ENCODE measurements at regions not wholly inside any gene's neighbourhood (a gene's known extent, or its start where the extent isn't known, plus 50 kb on each side); places are given as distances from the start of the nearest gene placed in this dataset.

DNA sequence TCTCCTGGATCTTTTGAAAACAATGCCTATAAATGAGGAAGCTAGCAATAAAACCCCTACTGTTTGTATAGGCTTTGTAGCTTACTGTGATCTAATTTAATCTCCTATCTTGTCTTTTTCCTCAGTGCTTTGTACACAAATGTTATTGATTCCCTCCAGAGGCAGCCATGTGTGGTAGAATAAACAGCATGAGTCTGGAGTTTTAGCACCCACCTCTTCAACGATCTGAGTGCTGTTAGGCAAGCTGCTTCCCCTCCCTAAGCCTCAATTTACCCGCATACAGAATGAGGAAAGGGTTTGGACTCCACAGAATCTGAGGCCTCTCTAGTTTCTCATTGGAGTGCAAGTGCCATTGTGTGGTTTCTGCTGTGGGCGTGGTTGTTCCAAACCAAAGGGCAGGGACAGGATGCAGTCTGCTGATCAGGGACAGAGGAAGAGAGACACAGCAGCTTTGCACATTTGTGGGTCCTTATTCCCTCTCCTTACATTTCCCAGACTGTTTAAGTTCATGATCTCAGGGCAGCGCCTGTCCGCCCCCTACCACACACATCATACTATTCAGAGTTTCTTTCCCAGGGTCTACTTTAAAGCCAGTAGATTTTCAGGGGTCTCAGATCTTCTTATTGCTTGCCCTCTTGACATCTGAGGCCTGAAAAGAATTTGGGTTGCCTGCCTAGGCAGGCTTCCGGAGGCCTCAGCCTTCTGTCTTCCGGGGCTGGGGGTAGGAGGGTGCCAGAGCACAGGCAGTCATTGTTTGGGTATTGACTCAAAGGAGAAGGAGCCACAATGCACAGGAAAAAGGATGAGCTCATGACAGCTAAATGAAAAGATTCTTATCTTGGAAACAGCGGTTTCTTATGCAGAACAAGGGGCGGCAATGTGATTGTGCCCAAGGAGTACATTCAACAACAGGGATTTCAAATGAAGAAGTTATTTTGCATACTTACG lies 114.9 kb upstream of the TEX13D start:
- peak overlapping the region; percentile 28 for H3K4me3 ChIP-seq (ENCODE audit: low read depth, low read length)
- peak; percentile 89 for DNase-seq (ENCODE audit: low read depth)
- TF ChIP-seq POLR2A (IDR thresholded peaks at IDR 0.05; ENCODE audit: extremely low read depth, insufficient read length): peak; percentile 52
- TF ChIP-seq, protein P1, sequence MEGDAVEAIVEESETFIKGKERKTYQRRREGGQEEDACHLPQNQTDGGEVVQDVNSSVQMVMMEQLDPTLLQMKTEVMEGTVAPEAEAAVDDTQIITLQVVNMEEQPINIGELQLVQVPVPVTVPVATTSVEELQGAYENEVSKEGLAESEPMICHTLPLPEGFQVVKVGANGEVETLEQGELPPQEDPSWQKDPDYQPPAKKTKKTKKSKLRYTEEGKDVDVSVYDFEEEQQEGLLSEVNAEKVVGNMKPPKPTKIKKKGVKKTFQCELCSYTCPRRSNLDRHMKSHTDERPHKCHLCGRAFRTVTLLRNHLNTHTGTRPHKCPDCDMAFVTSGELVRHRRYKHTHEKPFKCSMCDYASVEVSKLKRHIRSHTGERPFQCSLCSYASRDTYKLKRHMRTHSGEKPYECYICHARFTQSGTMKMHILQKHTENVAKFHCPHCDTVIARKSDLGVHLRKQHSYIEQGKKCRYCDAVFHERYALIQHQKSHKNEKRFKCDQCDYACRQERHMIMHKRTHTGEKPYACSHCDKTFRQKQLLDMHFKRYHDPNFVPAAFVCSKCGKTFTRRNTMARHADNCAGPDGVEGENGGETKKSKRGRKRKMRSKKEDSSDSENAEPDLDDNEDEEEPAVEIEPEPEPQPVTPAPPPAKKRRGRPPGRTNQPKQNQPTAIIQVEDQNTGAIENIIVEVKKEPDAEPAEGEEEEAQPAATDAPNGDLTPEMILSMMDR (IDR thresholded peaks at IDR 0.05; ENCODE audit: low read depth, low read length): no peak
- TF ChIP-seq, protein P2, sequence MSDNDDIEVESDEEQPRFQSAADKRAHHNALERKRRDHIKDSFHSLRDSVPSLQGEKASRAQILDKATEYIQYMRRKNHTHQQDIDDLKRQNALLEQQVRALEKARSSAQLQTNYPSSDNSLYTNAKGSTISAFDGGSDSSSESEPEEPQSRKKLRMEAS (IDR thresholded peaks at IDR 0.05; ENCODE audit: low read depth, low read length): 0 out of 2 replicates have a peak, but pooled peaks have one; percentile 22
- 0 out of 2 replicates have a peak, but pooled peaks have one; percentile 26 for TF ChIP-seq MYC (IDR thresholded peaks at IDR 0.05; ENCODE audit: low read depth, low read length)

DNA sequence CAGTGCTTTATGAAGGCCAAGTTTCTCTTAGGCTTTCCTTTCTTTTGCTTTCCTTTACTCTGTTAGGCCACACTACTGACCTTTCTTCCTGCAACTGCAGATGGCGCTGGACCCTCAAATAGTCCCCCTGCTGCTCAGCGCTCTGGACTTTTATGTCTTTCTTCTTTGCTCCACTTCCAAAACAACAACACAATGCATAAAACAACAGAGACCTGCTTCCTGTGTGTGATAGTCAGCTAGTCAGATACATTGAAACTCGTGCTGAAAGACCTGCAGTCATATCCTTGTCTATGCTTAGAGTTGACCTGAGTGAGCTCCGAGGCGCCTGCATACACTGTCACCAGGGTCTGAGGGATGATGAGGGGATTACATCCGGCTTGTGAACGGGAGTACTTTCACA lies 108.9 kb upstream of the TEX13D start:
- TF ChIP-seq MYC (IDR thresholded peaks at IDR 0.05; ENCODE audit: low read depth, low read length): no peak
- TF ChIP-seq, protein P2 (IDR thresholded peaks at IDR 0.05; ENCODE audit: low read depth, low read length): no peak
- TF ChIP-seq, protein P1 (IDR thresholded peaks at IDR 0.05; ENCODE audit: low read depth, low read length): peak; percentile 17
- peak; percentile 17 for DNase-seq (ENCODE audit: low read depth)
- no peak overlapping the region for H3K4me3 ChIP-seq (ENCODE audit: low read depth, low read length)

DNA sequence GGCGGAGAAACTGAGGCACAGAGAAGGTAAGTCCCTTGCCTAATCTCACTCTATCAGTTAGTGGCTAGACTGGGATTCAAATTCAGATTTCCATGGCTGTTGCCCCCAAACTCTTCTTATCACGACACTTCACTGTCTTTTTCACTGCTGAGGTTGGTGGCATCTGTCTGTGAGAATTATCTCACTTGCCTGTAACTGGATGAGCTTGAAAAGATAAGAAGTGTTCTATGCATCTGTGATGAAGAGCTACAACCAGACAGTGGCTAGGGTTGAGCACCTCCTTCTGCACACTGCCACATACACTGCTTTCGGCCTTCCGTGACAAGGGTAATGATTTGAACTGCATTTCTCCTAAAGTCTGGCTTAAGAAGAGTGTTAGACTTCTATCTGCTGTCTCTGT lies 107.9 kb upstream of the TEX13D start:
- TF ChIP-seq MYC (IDR thresholded peaks at IDR 0.05; ENCODE audit: low read depth, low read length) (no peak), POLR2A (IDR thresholded peaks at IDR 0.05; ENCODE audit: extremely low read depth, insufficient read length) (no peak)
- TF ChIP-seq, protein P1 (IDR thresholded peaks at IDR 0.05; ENCODE audit: low read depth, low read length): no peak
- TF ChIP-seq, protein P2 (IDR thresholded peaks at IDR 0.05; ENCODE audit: low read depth, low read length): no peak
- DNase-seq (ENCODE audit: low read depth): no peak
- no peak overlapping the region for H3K4me3 ChIP-seq (ENCODE audit: low read depth, low read length)

DNA sequence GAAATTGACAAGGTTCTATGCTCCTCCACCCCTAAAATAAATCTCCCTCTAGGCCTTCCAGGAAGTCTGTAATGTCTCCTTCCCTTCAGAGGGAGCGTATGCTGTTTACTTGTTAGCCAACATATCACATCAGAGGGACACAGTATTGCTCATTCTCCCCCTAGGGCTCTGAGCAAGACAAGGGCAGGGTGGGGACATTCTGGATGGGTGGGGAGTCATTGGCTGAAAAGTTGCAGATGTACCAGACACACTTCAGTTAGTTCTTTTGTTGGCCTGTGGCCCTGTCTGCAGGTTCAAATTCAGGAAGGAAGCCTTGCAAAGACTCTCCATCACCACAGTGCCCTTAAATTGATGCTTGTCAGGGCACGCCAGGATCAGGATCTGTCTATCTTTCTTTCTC lies 106.3 kb upstream of the TEX13D start:
- H3K4me3 ChIP-seq (ENCODE audit: low read depth, low read length): no peak overlapping the region
- peak; percentile 5 for DNase-seq (ENCODE audit: low read depth)
- TF ChIP-seq POLR2A (IDR thresholded peaks at IDR 0.05; ENCODE audit: extremely low read depth, insufficient read length): no peak
- TF ChIP-seq, protein P2 (IDR thresholded peaks at IDR 0.05; ENCODE audit: low read depth, low read length): no peak
- TF ChIP-seq MYC (IDR thresholded peaks at IDR 0.05; ENCODE audit: low read depth, low read length): no peak
- TF ChIP-seq, protein P1 (IDR thresholded peaks at IDR 0.05; ENCODE audit: low read depth, low read length): no peak

DNA sequence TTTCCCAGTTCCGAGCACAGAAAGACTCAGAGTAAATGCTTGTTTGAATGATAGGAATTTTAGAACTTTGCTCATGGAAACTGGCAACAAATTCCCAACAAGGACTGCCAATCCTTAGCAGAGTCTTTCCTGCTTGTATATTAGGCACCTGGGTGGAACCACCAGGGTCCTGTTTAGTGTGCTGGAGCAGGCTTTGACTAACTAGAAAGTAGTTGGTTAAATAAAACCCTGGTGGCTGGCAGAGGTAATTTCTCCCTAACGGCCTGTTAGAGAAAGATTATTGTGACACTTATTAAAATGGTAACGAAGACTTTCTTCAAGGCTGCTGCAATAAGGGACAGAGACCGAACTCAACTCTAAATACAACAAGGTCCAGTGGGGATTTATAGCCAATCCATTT lies 103.6 kb upstream of the TEX13D start:
- TF ChIP-seq POLR2A (IDR thresholded peaks at IDR 0.05; ENCODE audit: extremely low read depth, insufficient read length): no peak
- TF ChIP-seq, protein P2 (IDR thresholded peaks at IDR 0.05; ENCODE audit: low read depth, low read length): no peak
- TF ChIP-seq, protein P1 (IDR thresholded peaks at IDR 0.05; ENCODE audit: low read depth, low read length): no peak
- no peak for TF ChIP-seq MYC (IDR thresholded peaks at IDR 0.05; ENCODE audit: low read depth, low read length)

More for the DNA sequence above, 103.6 kb upstream of the TEX13D start:
- no peak for DNase-seq (ENCODE audit: low read depth)
- H3K4me3 ChIP-seq (ENCODE audit: low read depth, low read length): no peak overlapping the region
